ENCODE measurements at regions not wholly inside any gene's neighbourhood (a gene's known extent, or its start where the extent isn't known, plus 50 kb on each side); places are given as distances from the start of the nearest gene placed in this dataset.

DNA sequence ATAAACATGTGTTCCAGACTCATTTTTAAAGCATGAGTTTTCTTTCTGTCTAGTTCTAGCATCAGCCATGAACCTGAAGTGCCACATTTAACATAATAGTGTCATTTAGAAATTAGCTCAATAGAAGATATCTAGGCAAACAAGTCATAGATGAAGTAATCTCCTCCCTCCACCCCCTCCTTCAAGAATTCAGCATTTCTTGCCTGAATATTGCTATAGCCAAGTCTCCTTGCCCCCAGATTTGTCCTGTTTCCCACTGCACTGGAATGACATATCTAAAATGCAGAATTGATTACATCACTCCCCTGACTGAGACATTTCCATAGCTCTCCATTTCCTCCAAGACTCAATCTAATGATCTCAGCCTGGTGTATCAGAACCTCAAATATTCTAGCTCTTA lies 134.9 kb upstream of the BACH2 start:
- DNase-seq (no peak), ATAC-seq (no peak)
- Histone ChIP-seq H3K27me3 (no peaks in the 10 kb centered on the region), H3K4me1 (peaks cover 0 to 10% (median 5%) of the 10 kb centered on the region in 9 donors), H3K4me3 (no peak overlapping the region), H3K9me3 (peaks cover 0 to 28% (median 17%) of the 10 kb centered on the region in 11 donors), H3K27ac (no peak overlapping the region), H3K36me3 (no peaks in the 10 kb centered on the region)
- intact Hi-C loops (cut with DNase I): no loop called here
- TF ChIP-seq CTCF (IDR thresholded peaks at IDR 0.05): no peak

DNA sequence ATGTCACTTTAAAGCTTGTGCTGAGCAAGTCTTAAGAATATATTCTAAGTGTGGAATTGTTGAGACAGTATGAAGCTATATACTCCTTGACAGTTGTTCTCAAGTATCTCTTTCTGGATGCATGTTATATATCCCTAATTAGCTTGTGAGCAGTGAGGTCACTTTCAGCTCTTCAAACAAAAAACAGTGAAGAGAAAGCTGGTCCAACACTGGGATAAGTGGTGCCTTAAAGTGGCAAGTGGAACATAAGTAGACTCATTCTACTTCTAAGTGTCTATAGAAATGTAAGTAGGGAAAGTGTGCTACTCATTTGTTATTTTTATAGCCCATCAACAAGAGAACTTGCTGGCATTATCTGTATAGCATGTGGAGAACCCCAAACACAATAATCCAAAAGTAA lies 133.1 kb upstream of the BACH2 start:
- Histone ChIP-seq H3K27me3 (no peaks in the 10 kb centered on the region), H3K9me3 (peaks cover 0 to 28% (median 17%) of the 10 kb centered on the region in 11 donors), H3K4me1 (no peaks in the 10 kb centered on the region), H3K27ac (no peak overlapping the region), H3K36me3 (no peaks in the 10 kb centered on the region), H3K4me3 (no peak overlapping the region)
- intact Hi-C loops (cut with DNase I): no loop called here
- TF ChIP-seq CTCF (IDR thresholded peaks at IDR 0.05): no peak
- DNase-seq: no peak
- no peak for ATAC-seq

GRCh38 chr6:90428514-90428913 lies 131.9 kb upstream of the BACH2 start:
- Histone ChIP-seq H3K4me3 (no peak overlapping the region), H3K27me3 (no peaks in the 10 kb centered on the region), H3K36me3 (no peaks in the 10 kb centered on the region), H3K4me1 (no peaks in the 10 kb centered on the region), H3K27ac (no peak overlapping the region), H3K9me3 (peaks cover 0 to 28% (median 17%) of the 10 kb centered on the region in 11 donors)
- TF ChIP-seq CTCF (IDR thresholded peaks at IDR 0.05): no peak
- intact Hi-C loops (cut with DNase I): no loop called here
- ATAC-seq (no peak), DNase-seq (no peak)
- 68 to 71% methylated on average over 1 of the region's 1 CpG for WGBS, 2 donors

DNA sequence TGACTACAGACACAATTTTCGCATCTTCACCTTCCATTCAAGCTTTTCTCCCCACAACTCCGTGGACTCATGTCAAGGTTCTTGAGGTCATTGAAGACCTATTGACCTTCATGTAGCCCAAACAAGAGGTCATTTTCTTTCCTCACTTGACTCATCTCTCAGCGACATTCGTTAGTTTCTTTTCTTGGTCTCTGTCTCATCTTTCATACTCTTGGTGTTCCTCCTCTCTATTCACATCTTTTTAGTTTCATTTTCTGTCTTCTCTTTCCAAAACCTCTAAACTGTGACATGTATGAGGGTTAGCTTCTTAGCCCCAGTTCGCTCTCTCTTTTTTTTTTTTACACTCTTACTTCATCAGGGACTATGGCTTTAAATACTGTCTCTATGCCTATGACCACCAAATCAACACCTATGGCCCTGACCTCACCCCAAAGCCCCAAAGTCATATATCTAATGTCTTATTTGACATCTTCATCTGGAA lies 128.6 kb upstream of the BACH2 start:
- Histone ChIP-seq H3K27ac (peak overlapping the region in 1 of 10 donors; percentile 64), H3K4me1 (peaks cover 0 to 9% (median 0%) of the 10 kb centered on the region in 9 donors), H3K27me3 (no peaks in the 10 kb centered on the region), H3K36me3 (no peaks in the 10 kb centered on the region), H3K4me3 (no peak overlapping the region), H3K9me3 (peaks cover 0 to 22% (median 12%) of the 10 kb centered on the region in 11 donors)
- DNase-seq (no peak), ATAC-seq (no peak)
- TF ChIP-seq CTCF (IDR thresholded peaks at IDR 0.05): no peak
- 83 to 87% methylated on average over 5 of the region's 5 CpGs for WGBS, 2 donors
- intact Hi-C loops (cut with DNase I): no loop called here
